GM12891 (cell line): ENCODE measurements at regions not wholly inside any gene's neighbourhood (a gene's known extent, or its start where the extent isn't known, plus 50 kb on each side); places are given as distances from the start of the nearest gene placed in this dataset.

Experiments
- POLR2A ChIP-seq: IDR thresholded peaks from 2 replicates; pipeline ENCODE4 v1.6.1; 2011; ENCODE audit warnings: low read depth, low read length, control low read depth
- POLR2AphosphoS5 ChIP-seq: IDR thresholded peaks from 2 replicates; pipeline ENCODE4 v1.6.1; 2011; ENCODE audit warnings: low read depth, low read length, control low read depth
- POU2F2 ChIP-seq: IDR thresholded peaks from 2 replicates; pipeline ENCODE4 v1.6.1; 2011; ENCODE audit warnings: low read depth, mild to moderate bottlenecking, control low read depth, low read length, moderate library complexity

DNA sequence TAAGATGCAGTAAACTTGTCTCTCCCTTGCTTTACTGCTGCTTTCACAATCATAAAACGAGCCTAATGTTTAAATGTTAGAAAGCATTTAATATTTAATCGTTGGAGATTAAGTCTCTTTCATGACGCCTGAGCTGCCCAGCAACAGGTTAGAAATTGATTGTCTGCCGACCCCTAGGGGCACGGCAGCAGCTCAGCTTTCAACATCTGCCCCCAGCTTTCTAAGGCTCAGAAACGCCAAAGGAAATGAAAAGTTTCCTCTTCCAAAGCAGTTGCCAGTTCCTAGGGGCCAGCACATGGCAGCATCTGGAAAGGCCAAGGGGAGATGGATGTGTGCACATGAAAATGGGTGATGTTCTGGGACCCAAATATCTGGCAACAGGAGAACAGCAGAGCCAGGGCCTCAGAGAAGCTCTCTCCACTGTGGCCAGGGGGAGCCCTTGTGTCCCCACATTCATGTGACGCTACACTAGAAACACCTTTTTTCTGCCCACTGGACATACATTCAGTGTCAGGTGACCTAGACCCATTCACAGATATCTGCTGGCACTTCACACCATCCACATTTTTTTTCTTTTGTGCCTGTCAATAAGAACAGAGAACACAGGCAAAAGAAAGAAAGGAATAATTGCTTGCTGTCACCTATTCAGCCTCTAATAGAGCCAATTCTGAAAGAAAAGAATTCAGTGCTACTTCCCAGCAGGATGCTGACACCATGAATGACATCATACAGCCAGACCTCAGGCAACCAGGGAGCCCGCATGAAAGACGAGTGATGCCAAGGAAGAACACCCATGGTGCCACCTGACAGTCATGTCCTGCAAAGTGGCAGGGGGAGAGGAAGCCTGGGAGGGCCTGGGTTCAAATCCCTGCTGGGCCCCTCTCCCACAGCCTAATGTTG lies 205.0 kb upstream of the TAS2R1 start:
- no peak for TF ChIP-seq POLR2AphosphoS5
- TF ChIP-seq POU2F2, result no peak
- no peak for TF ChIP-seq POLR2A
